Skeletal muscle tissue (tissue), 4 donors: ENCODE measurements at regions not wholly inside any gene's neighbourhood (a gene's known extent, or its start where the extent isn't known, plus 50 kb on each side); places are given as distances from the start of the nearest gene placed in this dataset. TPM values are rescaled to one million over a fixed set of nuclear protein-coding genes. Genes with fewer than 3 reads are reported as not detected.

ENCODE experiments used
- H3K27ac ChIP-seq: one replicate; pipeline ENCODE4 v1.7.0; 2013; ENCODE audit warnings: mild to moderate bottlenecking, low read depth, low read length, inconsistent platforms
- H3K27me3 ChIP-seq, 3 donors: one replicate each; pipeline ENCODE4 v1.7.0; 2013; ENCODE audit warnings: low read length in 3 of 3; ENCODE audit not compliant: control insufficient read depth in 3 of 3, insufficient read depth in 3 of 3
- H3K36me3 ChIP-seq, 3 donors: one replicate each; pipeline ENCODE4 v1.7.0; 2013; ENCODE audit warnings: low read length in 3 of 3; ENCODE audit not compliant: control insufficient read depth in 3 of 3, insufficient read depth in 3 of 3
- H3K4me1 ChIP-seq, 3 donors: one replicate each; pipeline ENCODE4 v1.7.0; 2013; ENCODE audit warnings: low read length in 3 of 3, mild to moderate bottlenecking in 3 of 3; ENCODE audit not compliant: control insufficient read depth in 3 of 3, insufficient read depth in 3 of 3
- H3K4me3 ChIP-seq, 3 donors: one replicate each; pipeline ENCODE4 v1.7.0; 2013; ENCODE audit warnings: low read length in 3 of 3
- H3K9ac ChIP-seq, 3 donors: one replicate each; pipeline ENCODE4 v1.7.0; 2013; ENCODE audit warnings: low read length in 3 of 3, mild to moderate bottlenecking in 3 of 3, moderate library complexity in 2 of 3, low read depth in 1 of 3
- H3K9me3 ChIP-seq, 3 donors: one replicate each; pipeline ENCODE4 v1.7.0; 2013; ENCODE audit warnings: low read length in 3 of 3; ENCODE audit not compliant: control insufficient read depth in 3 of 3
- small RNA-seq: library from RNA; depleted of rRNA; stranded (forward); fragments of <200 nt; gene quantifications from one replicate; pipeline ENCODE3, GENCODE V24; 2014
- donor health status: Osteomylitis.

- no peaks in the 10 kb centered on the region for H3K4me1 ChIP-seq
- H3K9ac ChIP-seq, result no peak overlapping the region
- H3K36me3 ChIP-seq, result no peaks in the 10 kb centered on the region
- H3K27me3 ChIP-seq, result no peaks in the 10 kb centered on the region
- H3K4me3 ChIP-seq, result no peak overlapping the region
- no peak overlapping the region for H3K27ac ChIP-seq
- H3K9me3 ChIP-seq, result peaks cover 0 to 4% (median 2%) of the 10 kb centered on the region in 3 donors
Observed at GRCh38 chr16:35908152-35908551, 2448.7 kb downstream of the TP53TG3F start.

GRCh38 chr16:35908942-35909341 lies 2449.5 kb downstream of the TP53TG3F start:
- H3K4me3 ChIP-seq, result no peak overlapping the region
- H3K9ac ChIP-seq, result no peak overlapping the region
- H3K4me1 ChIP-seq, result no peaks in the 10 kb centered on the region
- H3K27ac ChIP-seq, result no peak overlapping the region
- peaks cover 0 to 4% (median 2%) of the 10 kb centered on the region in 3 donors for H3K9me3 ChIP-seq
- H3K27me3 ChIP-seq, result no peaks in the 10 kb centered on the region
- H3K36me3 ChIP-seq, result no peaks in the 10 kb centered on the region

DNA sequence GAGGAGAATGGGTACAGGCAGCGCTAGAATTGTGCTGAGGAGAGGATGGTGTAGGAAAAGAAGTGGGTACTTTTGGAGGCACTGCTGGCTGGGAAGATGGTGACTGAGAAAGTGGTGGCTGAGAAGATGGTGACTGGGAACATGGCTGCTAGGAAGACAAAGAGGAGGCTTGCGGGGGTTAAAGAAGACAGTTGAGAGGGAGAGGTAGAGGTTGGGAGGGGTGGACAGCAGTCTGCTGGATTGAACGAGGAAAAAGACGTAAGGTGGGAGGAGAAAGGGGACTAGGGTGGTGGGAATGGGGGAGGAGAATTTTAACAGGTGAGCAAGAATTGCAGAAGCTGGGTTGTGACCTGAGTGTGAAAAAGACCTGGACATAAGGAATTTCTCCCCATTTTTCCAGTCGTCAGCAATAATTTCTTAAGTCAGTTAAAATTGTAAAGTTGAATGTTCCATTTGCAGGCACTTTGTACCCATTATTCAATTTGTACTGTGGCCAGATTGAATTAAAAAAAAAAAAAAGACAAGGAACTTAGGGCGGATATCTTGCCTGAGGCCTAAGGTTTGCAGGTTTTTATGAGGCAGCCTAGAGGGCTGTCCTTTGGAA lies 2450.0 kb downstream of the TP53TG3F start:
- no peaks in the 10 kb centered on the region for H3K4me1 ChIP-seq
- no peak overlapping the region for H3K27ac ChIP-seq
- H3K9ac ChIP-seq, result no peak overlapping the region
- no peak overlapping the region for H3K4me3 ChIP-seq
- H3K9me3 ChIP-seq, result peaks cover 0 to 4% (median 2%) of the 10 kb centered on the region in 3 donors
- H3K27me3 ChIP-seq, result no peaks in the 10 kb centered on the region
- no peaks in the 10 kb centered on the region for H3K36me3 ChIP-seq

GRCh38 chr16:35910409-35910808 lies 2451.0 kb downstream of the TP53TG3F start:
- H3K27ac ChIP-seq, result no peak overlapping the region
- no peak overlapping the region for H3K9ac ChIP-seq
- no peaks in the 10 kb centered on the region for H3K36me3 ChIP-seq
- H3K4me3 ChIP-seq, result no peak overlapping the region
- no peaks in the 10 kb centered on the region for H3K27me3 ChIP-seq
- H3K9me3 ChIP-seq, result peaks cover 0 to 4% (median under 1%) of the 10 kb centered on the region in 3 donors
- no peaks in the 10 kb centered on the region for H3K4me1 ChIP-seq

GRCh38 chr16:35911899-35912298 lies 2452.5 kb downstream of the TP53TG3F start:
- Histone ChIP-seq H3K36me3 (no peaks in the 10 kb centered on the region), H3K27me3 (no peaks in the 10 kb centered on the region), H3K9ac (no peak overlapping the region), H3K27ac (no peak overlapping the region), H3K4me1 (no peaks in the 10 kb centered on the region), H3K4me3 (no peak overlapping the region), H3K9me3 (peaks cover 0 to 4% (median 0%) of the 10 kb centered on the region in 3 donors)

- Histone ChIP-seq H3K4me1 (no peaks in the 10 kb centered on the region), H3K36me3 (no peaks in the 10 kb centered on the region), H3K4me3 (no peak overlapping the region), H3K27me3 (no peaks in the 10 kb centered on the region), H3K9me3 (peaks cover 0 to 16% (median 0%) of the 10 kb centered on the region in 3 donors), H3K27ac (no peak overlapping the region), H3K9ac (no peak overlapping the region)
Observed at GRCh38 chr16:35931722-35932121, 2472.3 kb downstream of the TP53TG3F start.

Small RNA genes in the stretch of these regions (small RNA-seq; reads per million reads assigned to genes)
- gene AC106785.1 (not detected), gene RNA5SP406 (not detected), gene RNA5SP407 (not detected), gene RNA5SP408 (not detected), gene RNA5SP409 (not detected), gene RNA5SP410 (not detected), gene RNA5SP411 (not detected), gene RNA5SP412 (not detected), gene RNA5SP413 (not detected), gene RNA5SP414 (not detected), gene RNA5SP415 (not detected), gene RNA5SP416 (not detected), gene RNA5SP417 (not detected), gene RNA5SP418 (not detected), gene RNA5SP419 (not detected), gene RNA5SP420 (not detected), gene RNA5SP421 (not detected), gene RNA5SP422 (not detected), gene RNA5SP423 (not detected)
